Naive thymus-derived CD4-positive, alpha-beta T cell (primary cell): ENCODE measurements at regions not wholly inside any gene's neighbourhood (a gene's known extent, or its start where the extent isn't known, plus 50 kb on each side); places are given as distances from the start of the nearest gene placed in this dataset.

Experiments used
- ATAC-seq: fragments of 150-1000 bp; cut with Tn5 transposase; 2 replicates; pipeline ENCODE4 v1.10.0; 2021; ENCODE audit warnings: mild to moderate bottlenecking, moderate library complexity
- CTCF ChIA-PET: fragments of 350-600 bp; sonication (Branson Sonifier 250); formaldehyde crosslinking; loops from one replicate; lab custom pipeline; 2021; ENCODE audit warnings: antibody characterized with exemption; lab: Charles Lee
- POLR2A ChIA-PET: fragments of 350-600 bp; sonication (Branson Sonifier 250); formaldehyde crosslinking; loops from one replicate; lab custom pipeline; 2021; ENCODE audit warnings: antibody characterized with exemption, inconsistent platforms; lab: Charles Lee
- DNase-seq, 9 donors: peaks; one replicate each; pipeline versions ENCODE4 v3.0.0 to v3.0.0-alpha.2; 2020 to 2022; ENCODE audit warnings: mixed read lengths in 1 of 9
- H3K27ac ChIP-seq: one replicate; pipeline ENCODE4 v1.7.0; 2013; ENCODE audit warnings: mild to moderate bottlenecking, low read depth, low read length, moderate library complexity
- H3K27me3 ChIP-seq, 2 donors: one replicate each; pipeline ENCODE4 v1.7.0; 2013; ENCODE audit warnings: low read length in 2 of 2, mild to moderate bottlenecking in 2 of 2, moderate library complexity in 2 of 2; ENCODE audit not compliant: control insufficient read depth in 2 of 2, insufficient read depth in 2 of 2
- H3K36me3 ChIP-seq, 3 experiments: 1 replicate in 2 of 3; 2 replicates in 1 of 3; pipeline ENCODE4 v1.7.0; 2013; ENCODE audit warnings: low read length in 3 of 3, mild to moderate bottlenecking in 3 of 3, moderate library complexity in 1 of 3; ENCODE audit not compliant: insufficient read depth in 3 of 3, control insufficient read depth in 2 of 3
- H3K4me1 ChIP-seq, 2 donors: one replicate each; pipeline ENCODE4 v1.7.0; 2013; ENCODE audit warnings: low read length in 2 of 2, mild to moderate bottlenecking in 2 of 2, moderate library complexity in 1 of 2; ENCODE audit not compliant: control insufficient read depth in 2 of 2, insufficient read depth in 2 of 2
- H3K4me3 ChIP-seq: 2 replicates; pipeline ENCODE4 v1.7.0; 2013; ENCODE audit warnings: mild to moderate bottlenecking, low read length
- H3K9me3 ChIP-seq, 3 experiments: 1 replicate in 2 of 3; 2 replicates in 1 of 3; pipeline ENCODE4 v1.7.0; 2013; ENCODE audit warnings: low read length in 3 of 3; ENCODE audit not compliant: control insufficient read depth in 2 of 3
- H3K27ac Mint-ChIP-seq, 9 donors: one replicate each; pipeline ENCODE4 v1.8.0; 2020 to 2022; ENCODE audit warnings: mixed read lengths in 9 of 9, mild to moderate bottlenecking in 8 of 9, moderate library complexity in 5 of 9, inconsistent platforms in 2 of 9
- H3K27me3 Mint-ChIP-seq, 5 donors: one replicate each; pipeline ENCODE4 v1.8.0; 2021 to 2022; ENCODE audit warnings: mixed read lengths in 5 of 5, mild to moderate bottlenecking in 1 of 5
- H3K36me3 Mint-ChIP-seq, 5 donors: one replicate each; pipeline ENCODE4 v1.8.0; 2020 to 2022; ENCODE audit warnings: mixed read lengths in 5 of 5, mild to moderate bottlenecking in 3 of 5, inconsistent platforms in 1 of 5
- H3K4me1 Mint-ChIP-seq, 7 donors: one replicate each; pipeline ENCODE4 v1.8.0; 2020 to 2022; ENCODE audit warnings: mixed read lengths in 7 of 7, mild to moderate bottlenecking in 3 of 7, inconsistent platforms in 1 of 7
- H3K4me3 Mint-ChIP-seq, 10 donors: one replicate each; pipeline ENCODE4 v1.8.0; 2020 to 2022; ENCODE audit warnings: mild to moderate bottlenecking in 10 of 10, mixed read lengths in 10 of 10, moderate library complexity in 6 of 10, inconsistent platforms in 2 of 10
- H3K9me3 Mint-ChIP-seq, 11 donors: one replicate each; pipeline ENCODE4 v1.8.0; 2020 to 2022; ENCODE audit warnings: mixed read lengths in 11 of 11, mild to moderate bottlenecking in 4 of 11, inconsistent platforms in 1 of 11, moderate library complexity in 1 of 11
- intact Hi-C, 2 donors: fragments of 100-400 bp; cut with micrococcal nuclease; formaldehyde crosslinking; loops; one replicate each; pipeline ENCODE4 v1.15.1; 2023

DNA sequence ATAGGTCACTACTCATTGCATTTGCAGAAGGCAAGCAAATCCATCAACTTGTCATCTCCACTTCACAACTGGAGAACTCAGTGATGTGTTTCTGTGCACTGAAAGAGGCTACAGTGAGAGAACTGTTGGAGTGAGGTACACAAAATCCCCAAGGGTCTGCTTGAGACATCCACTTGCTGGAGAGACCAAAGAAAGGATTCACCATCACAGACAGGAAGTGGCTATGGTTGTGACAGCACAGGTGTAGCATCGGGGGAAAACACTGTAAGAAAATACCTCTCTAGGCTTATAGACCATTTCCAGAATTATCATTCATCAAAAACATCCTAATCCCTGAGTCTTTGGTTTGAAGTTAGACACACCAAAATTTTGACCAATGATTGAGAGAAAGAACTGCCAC lies 201.3 kb upstream of the OR4E1 start:
- peak; percentile 76 for ATAC-seq
- H3K9me3 ChIP-seq, result no peaks in the 10 kb centered on the region
- ChIA-PET CTCF (no interaction called here), POLR2A (interaction anchor here (1.1 kb wide), 1 partner anchor 12 kb away, joined by 3 read pairs; no protein-coding TSS in a partner anchor)
- Mint-ChIP-seq H3K27ac (peak overlapping the region; percentile 6 to 90 (median 85)), H3K4me3 (peak overlapping the region; percentile 35 to 84 (median 70)), H3K9me3 (peaks cover 0 to 2% (median 0%) of the 10 kb centered on the region in 11 donors), H3K36me3 (peaks cover 0 to 2% (median 0%) of the 10 kb centered on the region in 5 donors), H3K4me1 (peaks cover 17 to 52% (median 39%) of the 10 kb centered on the region in 7 donors), H3K27me3 (peaks cover 0 to 4% (median 0%) of the 10 kb centered on the region in 5 donors)
- intact Hi-C loops, result loop anchor here in 1 of 2 donors (1.0 kb wide), 1 partner anchor 12 kb away; no protein-coding TSS in a partner anchor
- peak in 5 of 9 donors; percentile 20 to 37 (median 31) for DNase-seq
- no peaks in the 10 kb centered on the region for H3K36me3 ChIP-seq
- peaks cover 28 to 32% of the 10 kb centered on the region in 2 donors for H3K4me1 ChIP-seq
- H3K4me3 ChIP-seq, result peak overlapping the region; percentile 47
- H3K27me3 ChIP-seq, result no peaks in the 10 kb centered on the region
- H3K27ac ChIP-seq, result peak overlapping the region; percentile 46

DNA sequence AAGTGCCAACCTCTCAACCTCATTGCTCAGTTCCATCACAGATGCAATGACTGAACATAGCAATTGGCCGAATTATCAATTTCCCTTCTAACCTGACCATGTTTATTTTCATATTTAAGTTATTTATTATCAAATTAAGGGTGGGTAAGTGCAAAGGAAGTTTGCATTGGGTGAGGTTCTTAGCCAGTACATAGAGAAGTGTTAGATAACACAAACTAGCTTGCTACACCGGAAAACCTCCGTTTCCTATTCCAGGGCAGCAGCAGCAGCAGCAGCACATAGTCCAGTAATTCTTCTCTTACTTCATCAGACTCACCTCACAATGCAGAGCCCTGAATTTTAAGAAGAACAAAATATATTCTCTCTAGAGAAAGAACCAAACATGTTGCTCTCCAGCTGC lies 200.5 kb upstream of the OR4E1 start:
- Histone ChIP-seq H3K27ac (peak overlapping the region; percentile 46), H3K4me1 (peaks cover 28 to 32% of the 10 kb centered on the region in 2 donors), H3K9me3 (no peaks in the 10 kb centered on the region), H3K4me3 (peak overlapping the region; percentile 47), H3K27me3 (no peaks in the 10 kb centered on the region), H3K36me3 (no peaks in the 10 kb centered on the region)
- peaks cover 0 to 2% (median 0%) of the 10 kb centered on the region in 5 donors for H3K36me3 Mint-ChIP-seq
- POLR2A ChIA-PET, result interaction anchor here (0.7 to 1.1 kb wide), 4 partner anchors 9 to 682 kb away, joined by 3 to 5 read pairs (median 4); no protein-coding TSS in a partner anchor
- intact Hi-C loops, result loop anchor here in 1 of 2 donors (1.0 kb wide), 1 partner anchor 13 kb away; no protein-coding TSS in a partner anchor
- peak in 1 of 9 donors; percentile 30 for DNase-seq
- H3K27me3 Mint-ChIP-seq, result peaks cover 0 to 4% (median 0%) of the 10 kb centered on the region in 5 donors
- CTCF ChIA-PET, result interaction anchor here (0.9 to 1.6 kb wide), 4 partner anchors 22 to 696 kb away, joined by 4 to 6 read pairs (median 4); no protein-coding TSS in a partner anchor
- H3K4me3 Mint-ChIP-seq, result peak overlapping the region; percentile 35 to 84 (median 70)
- H3K27ac Mint-ChIP-seq, result peak overlapping the region; percentile 6 to 93 (median 84)
- H3K9me3 Mint-ChIP-seq, result peaks cover 0 to 2% (median 0%) of the 10 kb centered on the region in 11 donors
- peaks cover 17 to 53% (median 39%) of the 10 kb centered on the region in 7 donors for H3K4me1 Mint-ChIP-seq
- peak; percentile 76 for ATAC-seq

DNA sequence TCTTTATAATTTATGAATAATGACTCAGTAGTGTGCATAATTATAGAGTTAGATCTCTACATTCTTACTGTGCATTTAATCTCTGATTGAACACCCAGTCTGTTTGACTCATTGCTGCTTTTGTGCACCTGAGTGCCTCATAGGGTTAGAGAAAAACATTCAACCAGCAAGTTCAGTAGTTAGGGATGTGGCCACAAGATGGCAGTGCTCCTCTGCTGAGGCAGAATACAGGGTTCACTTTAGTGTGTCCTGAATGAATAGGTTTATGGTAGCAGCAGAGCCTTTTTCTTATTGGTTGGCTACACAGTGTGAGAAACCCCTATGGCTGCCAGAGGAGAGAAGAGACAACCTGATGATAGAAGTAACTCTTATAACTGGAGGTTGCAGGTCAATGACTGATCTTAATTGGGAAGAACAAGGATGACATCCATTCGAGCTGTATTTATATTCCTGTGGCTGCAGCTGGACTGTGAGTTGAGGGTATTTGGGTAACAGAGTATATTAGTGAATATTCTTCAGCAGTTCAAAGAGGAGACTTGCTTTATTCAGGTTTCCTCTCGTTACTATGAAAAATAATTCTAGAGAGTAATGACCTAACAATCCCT lies 194.9 kb upstream of the OR4E1 start:
- H3K4me1 Mint-ChIP-seq, result peaks cover 3 to 54% (median 25%) of the 10 kb centered on the region in 7 donors
- DNase-seq (peak; percentile 33 to 79 (median 70)), ATAC-seq (peak; percentile 97)
- no peaks in the 10 kb centered on the region for H3K36me3 ChIP-seq
- H3K4me1 ChIP-seq, result peaks cover 4 to 8% of the 10 kb centered on the region in 2 donors
- H3K4me3 ChIP-seq, result peak overlapping the region; percentile 16
- CTCF ChIA-PET, result interaction anchor here (0.7 to 2.3 kb wide), 13 partner anchors 8 to 701 kb away, joined by 3 to 12 read pairs (median 3); no protein-coding TSS in a partner anchor
- peaks cover 0 to 2% (median 0%) of the 10 kb centered on the region in 11 donors for H3K9me3 Mint-ChIP-seq
- POLR2A ChIA-PET, result interaction anchor here (0.6 to 1.5 kb wide), 5 partner anchors 22 to 701 kb away, joined by 3 to 6 read pairs (median 4); no protein-coding TSS in a partner anchor
- peaks cover 0 to 2% (median 0%) of the 10 kb centered on the region in 5 donors for H3K36me3 Mint-ChIP-seq
- H3K27me3 Mint-ChIP-seq, result peaks cover 0 to 6% (median 0%) of the 10 kb centered on the region in 5 donors
- peak overlapping the region; percentile 18 to 85 (median 74) for H3K4me3 Mint-ChIP-seq
- H3K27ac ChIP-seq, result peak overlapping the region; percentile 25
- peak overlapping the region; percentile 8 to 88 (median 59) for H3K27ac Mint-ChIP-seq
- intact Hi-C loops, result loop anchor here (1.0 to 10.0 kb wide), 15 partner anchors 8 to 986 kb away; no protein-coding TSS in a partner anchor
- H3K27me3 ChIP-seq, result peaks cover 0 to 3% of the 10 kb centered on the region in 2 donors
- H3K9me3 ChIP-seq, result no peaks in the 10 kb centered on the region

DNA sequence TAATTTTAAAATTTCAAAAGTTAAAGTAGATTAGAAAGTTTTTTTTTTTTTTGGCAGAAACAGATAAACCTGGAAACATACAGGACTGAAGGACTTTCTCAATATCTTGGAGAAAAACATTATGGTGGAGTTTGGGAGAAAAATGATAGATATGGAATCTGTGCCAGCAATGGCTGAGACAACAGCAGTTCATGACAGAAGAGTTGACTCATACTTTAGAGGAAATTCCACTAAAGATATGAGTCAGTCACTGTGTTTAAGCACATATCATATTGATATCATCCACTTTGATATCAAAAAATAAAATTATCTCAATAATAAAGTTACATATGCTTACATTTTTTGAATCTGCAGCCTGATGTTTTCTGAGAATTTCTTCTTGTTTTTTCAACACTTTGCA lies 193.9 kb upstream of the OR4E1 start:
- peaks cover 0 to 3% of the 10 kb centered on the region in 2 donors for H3K4me1 ChIP-seq
- Mint-ChIP-seq H3K27ac (peak overlapping the region in 5 of 9 donors; percentile 6 to 72 (median 59)), H3K27me3 (peaks cover 0 to 14% (median 0%) of the 10 kb centered on the region in 5 donors), H3K4me3 (peak overlapping the region in 1 of 10 donors; percentile 39), H3K4me1 (peaks cover 3 to 51% (median 16%) of the 10 kb centered on the region in 7 donors), H3K9me3 (peaks cover 0 to 2% (median 0%) of the 10 kb centered on the region in 11 donors), H3K36me3 (peaks cover 0 to 2% (median 0%) of the 10 kb centered on the region in 5 donors)
- ChIA-PET CTCF (interaction anchor here (0.5 kb wide), 1 partner anchor 9 kb away, joined by 3 read pairs; no protein-coding TSS in a partner anchor), POLR2A (interaction anchor here (1.0 kb wide), 1 partner anchor 679 kb away, joined by 3 read pairs; no protein-coding TSS in a partner anchor)
- peaks cover 0 to 3% of the 10 kb centered on the region in 2 donors for H3K27me3 ChIP-seq
- no peak for DNase-seq
- no peak for ATAC-seq
- intact Hi-C loops, result loop anchor here (5.0 to 10.0 kb wide), 5 partner anchors 625 to 987 kb away; no protein-coding TSS in a partner anchor
- no peaks in the 10 kb centered on the region for H3K36me3 ChIP-seq
- no peaks in the 10 kb centered on the region for H3K9me3 ChIP-seq
- H3K4me3 ChIP-seq, result no peak overlapping the region
- H3K27ac ChIP-seq, result no peak overlapping the region

DNA sequence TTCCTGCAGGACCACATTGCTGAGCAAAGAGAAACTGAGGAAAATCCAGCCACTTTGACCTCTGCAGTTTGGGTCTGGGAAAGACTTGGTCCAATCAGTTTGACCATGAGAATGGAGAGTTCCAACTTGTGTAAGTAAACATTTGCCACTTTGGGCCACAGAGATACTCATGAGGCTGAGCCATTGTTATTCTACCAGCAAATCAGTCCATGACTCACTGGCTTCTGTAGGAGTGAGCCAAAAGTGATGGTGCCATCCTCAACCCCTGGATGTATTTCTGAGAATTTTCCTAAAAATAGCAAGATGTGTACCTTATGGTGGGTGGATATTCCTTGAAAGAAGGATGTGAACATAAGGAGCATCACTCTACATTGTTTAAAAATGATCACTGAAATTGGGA lies 192.9 kb upstream of the OR4E1 start:
- Histone ChIP-seq H3K4me1 (peaks cover 0 to 3% of the 10 kb centered on the region in 2 donors), H3K36me3 (no peaks in the 10 kb centered on the region), H3K27ac (no peak overlapping the region), H3K27me3 (peaks cover 0 to 3% of the 10 kb centered on the region in 2 donors), H3K4me3 (no peak overlapping the region), H3K9me3 (no peaks in the 10 kb centered on the region)
- intact Hi-C loops, result loop anchor here (5.0 to 10.0 kb wide), 5 partner anchors 626 to 988 kb away; no protein-coding TSS in a partner anchor
- no peak for DNase-seq
- peaks cover 3 to 51% (median 16%) of the 10 kb centered on the region in 7 donors for H3K4me1 Mint-ChIP-seq
- peak overlapping the region in 2 of 10 donors; percentile 27 to 34 for H3K4me3 Mint-ChIP-seq
- H3K9me3 Mint-ChIP-seq, result peaks cover 0 to 2% (median 0%) of the 10 kb centered on the region in 11 donors
- CTCF ChIA-PET, result interaction anchor here (0.6 kb wide), 1 partner anchor 1774 kb away, joined by 3 read pairs; no protein-coding TSS in a partner anchor
- POLR2A ChIA-PET, result interaction anchor here (0.6 to 1.0 kb wide), 2 partner anchors 14 to 680 kb away, joined by 3 read pairs; no protein-coding TSS in a partner anchor
- H3K27me3 Mint-ChIP-seq, result peaks cover 0 to 14% (median 0%) of the 10 kb centered on the region in 5 donors
- H3K27ac Mint-ChIP-seq, result peak overlapping the region in 2 of 9 donors; percentile 48 to 56
- peaks cover 0 to 2% (median 0%) of the 10 kb centered on the region in 5 donors for H3K36me3 Mint-ChIP-seq
- ATAC-seq, result no peak

DNA sequence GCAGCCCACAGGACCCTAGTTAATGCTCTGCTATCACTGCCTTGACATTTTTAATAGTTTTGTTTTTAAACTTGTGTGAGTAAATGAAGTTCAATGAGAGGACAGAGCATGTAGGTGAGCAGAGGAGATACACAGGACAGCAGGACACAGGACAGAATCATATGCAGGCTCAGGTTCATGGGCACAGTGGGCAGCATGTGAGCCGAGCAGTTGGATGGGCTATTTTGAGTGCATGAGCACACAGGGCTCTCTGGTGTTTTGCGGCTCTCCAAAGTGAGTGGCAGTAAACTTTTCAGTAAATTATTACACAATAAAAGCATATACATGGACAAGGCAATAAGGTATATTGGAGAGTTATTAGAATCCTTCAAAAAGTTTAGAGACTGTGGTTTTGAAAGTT lies 189.7 kb upstream of the OR4E1 start:
- Histone ChIP-seq H3K36me3 (no peaks in the 10 kb centered on the region), H3K9me3 (no peaks in the 10 kb centered on the region), H3K4me3 (peak overlapping the region; percentile 26), H3K27ac (peak overlapping the region; percentile 53), H3K4me1 (no peaks in the 10 kb centered on the region), H3K27me3 (peaks cover 0 to 3% of the 10 kb centered on the region in 2 donors)
- ChIA-PET CTCF (interaction anchor here (2.6 to 3.8 kb wide), 3 partner anchors 11 to 706 kb away, joined by 12 to 20 read pairs (median 17); no protein-coding TSS in a partner anchor), POLR2A (interaction anchor here (0.6 to 3.6 kb wide), 6 partner anchors 11 to 700 kb away, joined by 3 to 18 read pairs (median 6); no protein-coding TSS in a partner anchor)
- Mint-ChIP-seq H3K27me3 (peaks cover 0 to 21% (median 4%) of the 10 kb centered on the region in 5 donors), H3K4me3 (peak overlapping the region; percentile 5 to 87 (median 60)), H3K9me3 (peaks cover 0 to 1% (median 0%) of the 10 kb centered on the region in 11 donors), H3K36me3 (no peaks in the 10 kb centered on the region), H3K27ac (peak overlapping the region in 8 of 9 donors; percentile 11 to 86 (median 66)), H3K4me1 (peaks cover 3 to 40% (median 14%) of the 10 kb centered on the region in 7 donors)
- no peak for DNase-seq
- ATAC-seq, result no peak
- intact Hi-C loops, result loop anchor here in 1 of 2 donors (10.0 kb wide), 2 partner anchors 792 to 992 kb away; no protein-coding TSS in a partner anchor
